ENCODE measurements at regions not wholly inside any gene's neighbourhood (a gene's known extent, or its start where the extent isn't known, plus 50 kb on each side); places are given as distances from the start of the nearest gene placed in this dataset.

DNA sequence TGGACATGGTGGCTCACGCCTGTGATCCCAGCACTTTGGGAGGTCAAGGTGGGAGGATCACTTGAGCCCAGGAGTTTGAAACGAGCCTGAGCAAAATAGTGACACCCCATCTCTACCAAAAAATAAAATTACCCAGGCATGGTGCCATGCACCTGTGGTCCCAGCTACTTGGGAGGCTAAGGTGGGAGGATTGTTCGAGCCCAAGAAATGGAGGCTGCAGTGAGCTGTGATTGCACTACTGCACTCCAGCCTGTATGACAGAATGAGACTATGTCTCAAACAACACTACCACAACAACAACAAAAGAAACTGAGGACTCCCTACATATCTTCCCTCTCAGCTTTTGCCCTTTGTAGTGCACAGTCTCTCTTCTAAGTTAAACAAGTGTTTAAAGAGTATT is 53.3 kb upstream of the UPP2 start:
- TF ChIP-seq, protein P1, sequence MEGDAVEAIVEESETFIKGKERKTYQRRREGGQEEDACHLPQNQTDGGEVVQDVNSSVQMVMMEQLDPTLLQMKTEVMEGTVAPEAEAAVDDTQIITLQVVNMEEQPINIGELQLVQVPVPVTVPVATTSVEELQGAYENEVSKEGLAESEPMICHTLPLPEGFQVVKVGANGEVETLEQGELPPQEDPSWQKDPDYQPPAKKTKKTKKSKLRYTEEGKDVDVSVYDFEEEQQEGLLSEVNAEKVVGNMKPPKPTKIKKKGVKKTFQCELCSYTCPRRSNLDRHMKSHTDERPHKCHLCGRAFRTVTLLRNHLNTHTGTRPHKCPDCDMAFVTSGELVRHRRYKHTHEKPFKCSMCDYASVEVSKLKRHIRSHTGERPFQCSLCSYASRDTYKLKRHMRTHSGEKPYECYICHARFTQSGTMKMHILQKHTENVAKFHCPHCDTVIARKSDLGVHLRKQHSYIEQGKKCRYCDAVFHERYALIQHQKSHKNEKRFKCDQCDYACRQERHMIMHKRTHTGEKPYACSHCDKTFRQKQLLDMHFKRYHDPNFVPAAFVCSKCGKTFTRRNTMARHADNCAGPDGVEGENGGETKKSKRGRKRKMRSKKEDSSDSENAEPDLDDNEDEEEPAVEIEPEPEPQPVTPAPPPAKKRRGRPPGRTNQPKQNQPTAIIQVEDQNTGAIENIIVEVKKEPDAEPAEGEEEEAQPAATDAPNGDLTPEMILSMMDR (IDR thresholded peaks at IDR 0.05 in 8 of 11, conservative IDR thresholded peaks at IDR 0.05 in 3 of 11): no peak
- no peak for TF ChIP-seq POLR2A (IDR thresholded peaks at IDR 0.05)
